CD4-positive, alpha-beta T cell (primary cell): ENCODE measurements at regions not wholly inside any gene's neighbourhood (a gene's known extent, or its start where the extent isn't known, plus 50 kb on each side); places are given as distances from the start of the nearest gene placed in this dataset.

ENCODE experiments used
- ATAC-seq: fragments of 200-7000 bp; cut with Tn5 transposase; one replicate; pipeline ENCODE4 v1.10.0; 2022; ENCODE audit warnings: mild to moderate bottlenecking; ENCODE audit not compliant: poor library complexity
- CTCF ChIA-PET: fragments of 350-600 bp; sonication (Branson Sonifier 250); formaldehyde crosslinking; loops from one replicate; lab custom pipeline; 2021; ENCODE audit warnings: antibody characterized with exemption, inconsistent platforms; lab: Charles Lee
- POLR2A ChIA-PET: fragments of 350-600 bp; sonication (Branson Sonifier 250); formaldehyde crosslinking; loops from one replicate; lab custom pipeline; 2021; ENCODE audit warnings: antibody characterized with exemption, inconsistent platforms; lab: Charles Lee
- DNase-seq, 14 experiments: peaks; one replicate each; pipeline ENCODE4 v3.0.0-alpha.2; 2013 to 2020; ENCODE audit warnings: mixed read lengths in 2 of 14
- H3K27ac ChIP-seq, 2 donors: one replicate each; pipeline versions ENCODE4 v1.5.1 to v1.7.0; 2013; ENCODE audit warnings: low read length in 2 of 2, low read depth in 1 of 2, mild to moderate bottlenecking in 1 of 2
- H3K27me3 ChIP-seq, 2 experiments: 1 replicate in 1 of 2; 2 replicates in 1 of 2; pipeline versions ENCODE4 v1.6.1 to v1.7.0; 2013; ENCODE audit warnings: low read length in 2 of 2, control low read depth in 1 of 2, mild to moderate bottlenecking in 1 of 2, moderate library complexity in 1 of 2; ENCODE audit not compliant: insufficient read depth in 2 of 2, control insufficient read depth in 1 of 2
- H3K36me3 ChIP-seq: one replicate; pipeline ENCODE4 v1.6.1; 2013; ENCODE audit warnings: low read length, control low read depth; ENCODE audit not compliant: insufficient read depth
- H3K4me1 ChIP-seq: one replicate; pipeline ENCODE4 v1.6.1; 2013; ENCODE audit warnings: low read length, control low read depth; ENCODE audit not compliant: insufficient read depth
- H3K4me3 ChIP-seq: one replicate; pipeline ENCODE4 v1.5.1; 2013; ENCODE audit warnings: mild to moderate bottlenecking, low read length, moderate library complexity
- H3K9me3 ChIP-seq, 2 experiments: 1 replicate in 1 of 2; 2 replicates in 1 of 2; pipeline versions ENCODE4 v1.6.1 to v1.7.0; 2013; ENCODE audit warnings: low read length in 2 of 2, mild to moderate bottlenecking in 2 of 2, control low read depth in 1 of 2, moderate library complexity in 1 of 2; ENCODE audit not compliant: control insufficient read depth in 1 of 2, insufficient read depth in 1 of 2
- H3K27ac Mint-ChIP-seq: one replicate; pipeline ENCODE4 v1.8.0; 2020; ENCODE audit warnings: mixed read lengths
- H3K27me3 Mint-ChIP-seq: one replicate; pipeline ENCODE4 v1.8.0; 2021; ENCODE audit warnings: mixed read lengths
- H3K36me3 Mint-ChIP-seq: one replicate; pipeline ENCODE4 v1.8.0; 2021; ENCODE audit warnings: low read depth, mixed read lengths
- H3K4me1 Mint-ChIP-seq: one replicate; pipeline ENCODE4 v1.8.0; 2021; ENCODE audit warnings: low read depth, mixed read lengths
- H3K4me3 Mint-ChIP-seq: one replicate; pipeline ENCODE4 v1.8.0; 2020; ENCODE audit warnings: mild to moderate bottlenecking, mixed read lengths
- H3K9me3 Mint-ChIP-seq: one replicate; pipeline ENCODE4 v1.8.0; 2020; ENCODE audit warnings: mixed read lengths
- CTCF ChIP-seq: fragments of 200-600 bp; IDR thresholded peaks from one replicate; pipeline ENCODE4 v1.8.0; 2022; ENCODE audit warnings: antibody characterized with exemption, mild to moderate bottlenecking
- intact Hi-C, 2 experiments: fragments of 100-400 bp; cut with DNase I in 1 of 2; cut with micrococcal nuclease in 1 of 2; formaldehyde crosslinking; loops; one replicate each; pipeline versions ENCODE4 v1.15.1 to v1.9.0; 2023 to 2025; cut with DNase I, micrococcal nuclease

GRCh38 chr6:62626661-62627060 lies 340.6 kb upstream of the KHDRBS2 start:
- no peaks in the 10 kb centered on the region for H3K27me3 ChIP-seq
- H3K4me3 Mint-ChIP-seq = no peak overlapping the region
- H3K36me3 ChIP-seq = no peaks in the 10 kb centered on the region
- no peak for DNase-seq
- CTCF ChIA-PET = no interaction called here
- no peak overlapping the region for H3K27ac Mint-ChIP-seq
- intact Hi-C loops = no loop called here
- ATAC-seq = no peak
- no peaks in the 10 kb centered on the region for H3K4me1 Mint-ChIP-seq
- H3K4me1 ChIP-seq = no peaks in the 10 kb centered on the region
- no peak overlapping the region for H3K27ac ChIP-seq
- no peaks in the 10 kb centered on the region for H3K9me3 ChIP-seq
- POLR2A ChIA-PET = no interaction called here
- H3K4me3 ChIP-seq = no peak overlapping the region
- H3K9me3 Mint-ChIP-seq = peaks cover 27% of the 10 kb centered on the region
- H3K36me3 Mint-ChIP-seq = no peaks in the 10 kb centered on the region
- no peak for TF ChIP-seq CTCF
- H3K27me3 Mint-ChIP-seq = no peaks in the 10 kb centered on the region

DNA sequence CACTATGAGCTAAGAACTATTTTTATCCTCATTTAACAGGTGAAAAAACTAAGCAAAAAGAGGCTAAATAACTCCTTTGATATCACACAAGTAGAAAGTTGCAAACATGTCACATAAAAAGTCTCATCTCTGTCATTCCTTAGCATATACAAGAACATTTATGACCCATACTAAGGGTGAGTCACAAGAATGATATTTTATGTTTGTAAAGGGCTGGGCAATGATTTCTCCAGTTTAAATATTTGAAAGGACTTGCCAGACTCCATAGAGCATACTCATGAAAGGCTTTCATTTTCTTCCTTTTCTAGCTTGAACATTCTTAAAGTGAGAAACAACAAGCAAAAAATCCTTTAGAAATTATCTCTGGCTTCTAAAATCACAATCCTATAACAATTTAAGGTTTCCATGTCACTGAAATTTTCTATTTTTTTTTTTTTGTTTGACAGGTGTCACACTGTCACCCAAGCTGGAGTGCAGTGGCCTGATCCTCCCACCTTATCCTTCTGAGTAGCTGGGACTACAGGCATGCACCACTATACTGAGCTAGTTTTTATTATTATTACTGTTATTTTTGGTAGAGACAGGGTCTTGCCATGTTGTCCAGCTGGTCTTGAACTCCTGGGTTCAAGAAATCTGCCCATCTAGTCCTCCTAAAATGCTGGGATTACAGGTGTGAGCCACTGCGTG lies 338.0 kb upstream of the KHDRBS2 start:
- H3K4me1 Mint-ChIP-seq = no peaks in the 10 kb centered on the region

GRCh38 chr6:62615366-62616015 lies 329.5 kb upstream of the KHDRBS2 start:
- Histone ChIP-seq H3K9me3 (no peaks in the 10 kb centered on the region), H3K27me3 (no peaks in the 10 kb centered on the region), H3K4me1 (no peaks in the 10 kb centered on the region), H3K36me3 (no peaks in the 10 kb centered on the region), H3K27ac (no peak overlapping the region), H3K4me3 (no peak overlapping the region)
- Mint-ChIP-seq H3K9me3 (peaks cover 15% of the 10 kb centered on the region), H3K4me1 (no peaks in the 10 kb centered on the region), H3K4me3 (no peak overlapping the region), H3K27ac (no peak overlapping the region), H3K27me3 (no peaks in the 10 kb centered on the region), H3K36me3 (no peaks in the 10 kb centered on the region)
- intact Hi-C loops = no loop called here
- no peak for TF ChIP-seq CTCF
- DNase-seq (no peak), ATAC-seq (no peak)
- ChIA-PET CTCF (no interaction called here), POLR2A (no interaction called here)

More for the DNA sequence above, 338.0 kb upstream of the KHDRBS2 start:
- Histone ChIP-seq H3K27me3 (no peaks in the 10 kb centered on the region), H3K4me1 (no peaks in the 10 kb centered on the region), H3K36me3 (no peaks in the 10 kb centered on the region), H3K9me3 (no peaks in the 10 kb centered on the region), H3K27ac (no peak overlapping the region), H3K4me3 (no peak overlapping the region)
- CTCF ChIA-PET = no interaction called here
- Mint-ChIP-seq H3K36me3 (no peaks in the 10 kb centered on the region), H3K27me3 (no peaks in the 10 kb centered on the region), H3K4me3 (no peak overlapping the region), H3K9me3 (peaks cover 21% of the 10 kb centered on the region), H3K27ac (no peak overlapping the region)
- POLR2A ChIA-PET = no interaction called here
- intact Hi-C loops = no loop called here
- no peak for TF ChIP-seq CTCF
- ATAC-seq (no peak), DNase-seq (no peak)
